OCI-LY7 (cell line): ENCODE measurements at regions not wholly inside any gene's neighbourhood (a gene's known extent, or its start where the extent isn't known, plus 50 kb on each side); places are given as distances from the start of the nearest gene placed in this dataset.

Experiments used
- CTCF ChIP-seq: fragments of 200-600 bp; sonication (generic); conservative IDR thresholded peaks from 2 replicates; pipeline ENCODE4 v1.5.1; 2014; ENCODE audit warnings: mild to moderate bottlenecking, antibody characterized with exemption, low read length, moderate library complexity, mixed read lengths
- EZH2phosphoT487 ChIP-seq: fragments of 200-600 bp; sonication (generic); IDR thresholded peaks from 2 replicates; pipeline ENCODE4 v1.6.1; 2018; ENCODE audit warnings: low read depth, borderline replicate concordance, mild to moderate bottlenecking, mixed run types, antibody characterized with exemption, low read length, moderate library complexity, mixed read lengths

- TF ChIP-seq CTCF (no peak), EZH2phosphoT487 (no peak)
Measured at GRCh38 chr10:70970830-70971229, 82.5 kb upstream of the PCBD1 start.
